WTC11 (cell line): ENCODE measurements at regions not wholly inside any gene's neighbourhood (a gene's known extent, or its start where the extent isn't known, plus 50 kb on each side); places are given as distances from the start of the nearest gene placed in this dataset.

Experiments
- ATAC-seq: fragments of 200-7000 bp; cut with Tn5 transposase; 2 replicates; pipeline ENCODE4 v1.10.0; 2021; ENCODE audit warnings: mild to moderate bottlenecking, moderate library complexity
- CTCF ChIA-PET: fragments of 300-600 bp; sonication (Branson Sonifier 250); formaldehyde crosslinking; loops from one replicate; lab custom pipeline; 2021; ENCODE audit warnings: antibody characterized with exemption; lab: Charles Lee
- POLR2A ChIA-PET: fragments of 350-600 bp; sonication (Branson Sonifier 250); formaldehyde crosslinking; loops from one replicate; lab custom pipeline; 2021; ENCODE audit warnings: antibody characterized with exemption; lab: Charles Lee
- DNase-seq: peaks from one replicate; pipeline ENCODE4 v3.0.0; 2021; ENCODE audit warnings: low spot score
- H3K27ac Mint-ChIP-seq: 2 replicates; pipeline ENCODE4 v1.8.0; 2021; ENCODE audit warnings: mixed read lengths
- H3K27me3 Mint-ChIP-seq: 2 replicates; pipeline ENCODE4 v1.8.0; 2021; ENCODE audit warnings: low read depth, mild to moderate bottlenecking, moderate library complexity, mixed read lengths
- H3K36me3 Mint-ChIP-seq: 2 replicates; pipeline ENCODE4 v1.8.0; 2021; ENCODE audit warnings: mixed read lengths
- H3K4me1 Mint-ChIP-seq: 2 replicates; pipeline ENCODE4 v1.8.0; 2022; ENCODE audit warnings: mixed read lengths
- H3K4me3 Mint-ChIP-seq: 2 replicates; pipeline ENCODE4 v1.8.0; 2021; ENCODE audit warnings: mild to moderate bottlenecking, moderate library complexity, mixed read lengths
- H3K9me3 Mint-ChIP-seq: 2 replicates; pipeline ENCODE4 v1.8.0; 2021; ENCODE audit warnings: mixed read lengths
- ATF6 ChIP-seq: sonication (generic); formaldehyde crosslinking; IDR thresholded peaks from 2 replicates; pipeline ENCODE4 v1.8.1; 2023; ENCODE audit warnings: mild to moderate bottlenecking, missing genetic modification reagents
- CREB1 ChIP-seq: sonication (generic); formaldehyde crosslinking; IDR thresholded peaks from 2 replicates; pipeline ENCODE4 v1.8.0; 2023; ENCODE audit warnings: mild to moderate bottlenecking, missing genetic modification reagents
- ETV6 ChIP-seq: sonication (generic); formaldehyde crosslinking; IDR thresholded peaks from 2 replicates; pipeline ENCODE4 v1.8.1; 2022; ENCODE audit warnings: mild to moderate bottlenecking, missing genetic modification reagents
- KAT7 ChIP-seq: sonication (generic); formaldehyde crosslinking; IDR thresholded peaks from 2 replicates; pipeline ENCODE4 v1.8.1; 2023; ENCODE audit warnings: missing genetic modification reagents, mild to moderate bottlenecking, borderline replicate concordance
- MXD4 ChIP-seq: fragments of 250-450 bp; sonication (Bioruptor Pico); IDR thresholded peaks from 2 replicates; pipeline ENCODE4 v1.8.0; 2021; ENCODE audit warnings: mild to moderate bottlenecking, moderate library complexity, borderline replicate concordance
- NFATC4 ChIP-seq: fragments of 250-450 bp; sonication (Bioruptor Pico); IDR thresholded peaks from 2 replicates; pipeline ENCODE4 v1.9.0; 2021; ENCODE audit warnings: mild to moderate bottlenecking
- RELA ChIP-seq: sonication (generic); formaldehyde crosslinking; IDR thresholded peaks from 2 replicates; pipeline ENCODE4 v1.8.1; 2022; ENCODE audit warnings: missing genetic modification reagents, mild to moderate bottlenecking, borderline replicate concordance
- SMAD4 ChIP-seq: sonication (generic); formaldehyde crosslinking; IDR thresholded peaks from 2 replicates; pipeline ENCODE4 v1.8.0; 2022; ENCODE audit warnings: mild to moderate bottlenecking, missing genetic modification reagents
- ZBTB21 ChIP-seq: sonication (generic); formaldehyde crosslinking; IDR thresholded peaks from 2 replicates; pipeline ENCODE4 v1.8.1; 2023; ENCODE audit warnings: mild to moderate bottlenecking, missing genetic modification reagents, borderline replicate concordance
- ZNF396 ChIP-seq: fragments of 250-450 bp; sonication (Bioruptor Pico); IDR thresholded peaks from 2 replicates; pipeline ENCODE4 v1.8.0; 2021; ENCODE audit warnings: mild to moderate bottlenecking, moderate library complexity, borderline replicate concordance
- ZNF532 ChIP-seq: fragments of 250-450 bp; sonication (Bioruptor Pico); IDR thresholded peaks from 2 replicates; pipeline ENCODE4 v1.9.0; 2021; ENCODE audit warnings: mild to moderate bottlenecking, borderline replicate concordance
- ZSCAN18 ChIP-seq: fragments of 250-450 bp; sonication (Bioruptor Pico); IDR thresholded peaks from 2 replicates; pipeline ENCODE4 v2.1.2; 2022; ENCODE audit warnings: mild to moderate bottlenecking, moderate library complexity
- TF ChIP-seq, protein P1 (sequence below): sonication (generic); formaldehyde crosslinking; IDR thresholded peaks from 2 replicates; pipeline ENCODE4 v1.8.0; 2022; ENCODE audit warnings: mild to moderate bottlenecking, missing genetic modification reagents
- TF ChIP-seq, protein P2 (sequence below): sonication (generic); formaldehyde crosslinking; IDR thresholded peaks from 2 replicates; pipeline ENCODE4 v1.8.1; 2022; ENCODE audit warnings: mild to moderate bottlenecking, moderate library complexity, missing genetic modification reagents
- TF ChIP-seq, protein P3 (sequence below): sonication (generic); formaldehyde crosslinking; IDR thresholded peaks from 2 replicates; pipeline ENCODE4 v1.8.1; 2023; ENCODE audit warnings: mild to moderate bottlenecking, missing genetic modification reagents, moderate library complexity

DNA sequence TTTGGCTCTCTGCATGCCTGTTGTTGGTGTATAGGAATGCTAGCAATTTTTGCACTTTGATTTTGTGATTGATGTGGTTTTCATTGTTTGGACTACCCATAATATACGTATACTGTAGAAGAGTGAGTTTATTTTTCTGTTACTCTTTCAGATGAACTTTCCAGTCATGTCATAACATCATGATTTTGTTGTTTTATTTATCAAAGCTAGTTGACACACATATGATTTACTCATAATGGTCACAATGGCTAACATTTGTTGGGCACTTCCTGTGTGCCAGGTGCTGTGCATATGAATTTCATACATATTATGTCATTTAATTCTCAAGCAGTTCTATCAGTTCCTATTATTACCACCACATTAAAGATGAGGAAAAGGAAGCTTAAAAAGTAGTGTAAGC is 98.1 kb upstream of the GUCA2B start:
- TF ChIP-seq SMAD4 (CRISPR knock-in tag) (no peak), KAT7 (no peak), CREB1 (CRISPR knock-in tag) (no peak), ZBTB21 (CRISPR knock-in tag) (no peak), RELA (no peak), ATF6 (CRISPR knock-in tag) (no peak), ZNF396 (CRISPR knock-in tag) (no peak), NFATC4 (no peak), MXD4 (CRISPR knock-in tag) (no peak), ZSCAN18 (CRISPR knock-in tag) (no peak), ZNF532 (CRISPR knock-in tag) (no peak), ETV6 (CRISPR knock-in tag) (no peak)
- TF ChIP-seq, protein P1, sequence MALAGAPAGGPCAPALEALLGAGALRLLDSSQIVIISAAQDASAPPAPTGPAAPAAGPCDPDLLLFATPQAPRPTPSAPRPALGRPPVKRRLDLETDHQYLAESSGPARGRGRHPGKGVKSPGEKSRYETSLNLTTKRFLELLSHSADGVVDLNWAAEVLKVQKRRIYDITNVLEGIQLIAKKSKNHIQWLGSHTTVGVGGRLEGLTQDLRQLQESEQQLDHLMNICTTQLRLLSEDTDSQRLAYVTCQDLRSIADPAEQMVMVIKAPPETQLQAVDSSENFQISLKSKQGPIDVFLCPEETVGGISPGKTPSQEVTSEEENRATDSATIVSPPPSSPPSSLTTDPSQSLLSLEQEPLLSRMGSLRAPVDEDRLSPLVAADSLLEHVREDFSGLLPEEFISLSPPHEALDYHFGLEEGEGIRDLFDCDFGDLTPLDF: no peak
- TF ChIP-seq, protein P2, sequence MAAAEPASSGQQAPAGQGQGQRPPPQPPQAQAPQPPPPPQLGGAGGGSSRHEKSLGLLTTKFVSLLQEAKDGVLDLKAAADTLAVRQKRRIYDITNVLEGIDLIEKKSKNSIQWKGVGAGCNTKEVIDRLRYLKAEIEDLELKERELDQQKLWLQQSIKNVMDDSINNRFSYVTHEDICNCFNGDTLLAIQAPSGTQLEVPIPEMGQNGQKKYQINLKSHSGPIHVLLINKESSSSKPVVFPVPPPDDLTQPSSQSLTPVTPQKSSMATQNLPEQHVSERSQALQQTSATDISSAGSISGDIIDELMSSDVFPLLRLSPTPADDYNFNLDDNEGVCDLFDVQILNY: no peak
- TF ChIP-seq, protein P3, sequence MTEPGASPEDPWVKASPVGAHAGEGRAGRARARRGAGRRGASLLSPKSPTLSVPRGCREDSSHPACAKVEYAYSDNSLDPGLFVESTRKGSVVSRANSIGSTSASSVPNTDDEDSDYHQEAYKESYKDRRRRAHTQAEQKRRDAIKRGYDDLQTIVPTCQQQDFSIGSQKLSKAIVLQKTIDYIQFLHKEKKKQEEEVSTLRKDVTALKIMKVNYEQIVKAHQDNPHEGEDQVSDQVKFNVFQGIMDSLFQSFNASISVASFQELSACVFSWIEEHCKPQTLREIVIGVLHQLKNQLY (CRISPR knock-in tag): no peak
- Mint-ChIP-seq H3K9me3 (peaks cover 41% of the 10 kb centered on the region), H3K27ac (no peak overlapping the region), H3K4me1 (no peaks in the 10 kb centered on the region), H3K4me3 (no peak overlapping the region), H3K27me3 (no peaks in the 10 kb centered on the region; the same call in 1 of the 2 replicates), H3K36me3 (peaks cover 19% of the 10 kb centered on the region)
- DNase-seq: no peak
- ChIA-PET POLR2A (no interaction called here), CTCF (no interaction called here)
- ATAC-seq: no peak
